ENCODE measurements at regions not wholly inside any gene's neighbourhood (a gene's known extent, or its start where the extent isn't known, plus 50 kb on each side); places are given as distances from the start of the nearest gene placed in this dataset.

- no peak for DNase-seq (ENCODE audit: low spot score)
These were observed 253.8 kb downstream of the TNS1 start for GRCh38 chr2:217749008-217749407.

DNA sequence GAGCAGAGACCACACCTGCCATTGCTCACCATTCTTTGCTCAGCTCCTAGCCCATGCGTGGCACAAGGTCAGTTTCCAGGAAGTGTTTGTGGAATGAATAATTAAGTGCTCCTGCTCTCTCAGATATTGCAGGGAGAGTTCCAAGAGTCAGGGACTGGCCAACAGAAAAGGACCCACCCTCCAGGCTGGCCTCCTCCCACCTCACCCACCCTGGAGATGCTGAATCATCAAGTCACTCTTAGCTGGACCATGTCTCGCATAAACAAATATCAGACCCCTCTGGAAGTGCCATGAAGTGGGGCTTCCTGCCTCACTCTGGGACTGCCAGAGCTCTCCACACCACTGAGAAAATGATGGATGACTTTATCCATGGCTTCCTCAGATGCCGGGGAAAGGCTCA is 256.0 kb downstream of the TNS1 start:
- DNase-seq (ENCODE audit: low spot score) = no peak

GRCh38 chr2:217743966-217744761 is 258.6 kb downstream of the TNS1 start:
- DNase-seq (ENCODE audit: low spot score) = no peak

GRCh38 chr2:217743407-217743806 is 259.4 kb downstream of the TNS1 start:
- no peak for DNase-seq (ENCODE audit: low spot score)

DNA sequence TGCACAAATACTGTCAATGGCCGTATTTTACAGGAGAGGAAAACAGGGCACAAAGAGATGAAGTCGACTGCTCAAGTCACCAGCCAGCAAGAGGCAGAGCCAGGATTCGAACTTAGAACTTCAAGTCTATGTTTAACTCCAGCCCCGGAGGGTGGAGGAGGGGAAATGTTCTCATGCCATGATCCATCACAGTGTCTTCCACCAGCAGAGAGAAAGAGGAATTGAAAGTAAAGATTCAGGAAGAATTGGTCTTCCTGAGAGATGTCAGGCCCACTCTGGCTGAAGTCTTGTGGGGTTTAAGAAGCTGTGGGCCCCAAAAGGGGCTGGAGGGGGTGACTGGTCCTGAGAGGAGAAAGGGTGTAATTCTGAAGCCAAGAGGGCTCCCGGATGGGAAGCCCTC is 260.0 kb downstream of the TNS1 start:
- no peak for DNase-seq (ENCODE audit: low spot score)

DNA sequence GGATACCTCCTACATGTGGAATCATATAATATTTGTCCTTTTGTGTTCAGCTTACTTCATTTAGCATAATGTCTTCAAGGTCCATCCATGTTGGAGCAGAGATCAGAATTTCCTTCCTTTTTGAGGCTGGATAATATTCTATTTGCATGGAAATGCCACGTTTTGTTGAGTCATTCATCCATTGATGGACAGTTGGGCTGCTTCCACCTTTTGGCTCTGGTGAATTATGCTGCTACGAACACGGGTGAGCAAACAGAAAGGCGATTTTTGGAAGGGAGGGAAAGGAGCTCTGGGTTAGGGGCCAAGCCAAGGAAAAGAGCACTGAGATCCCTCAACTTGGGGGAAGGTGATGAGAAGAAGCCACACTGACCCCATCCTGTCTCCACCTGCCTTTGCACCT is 260.5 kb downstream of the TNS1 start:
- no peak for DNase-seq (ENCODE audit: low spot score)

DNA sequence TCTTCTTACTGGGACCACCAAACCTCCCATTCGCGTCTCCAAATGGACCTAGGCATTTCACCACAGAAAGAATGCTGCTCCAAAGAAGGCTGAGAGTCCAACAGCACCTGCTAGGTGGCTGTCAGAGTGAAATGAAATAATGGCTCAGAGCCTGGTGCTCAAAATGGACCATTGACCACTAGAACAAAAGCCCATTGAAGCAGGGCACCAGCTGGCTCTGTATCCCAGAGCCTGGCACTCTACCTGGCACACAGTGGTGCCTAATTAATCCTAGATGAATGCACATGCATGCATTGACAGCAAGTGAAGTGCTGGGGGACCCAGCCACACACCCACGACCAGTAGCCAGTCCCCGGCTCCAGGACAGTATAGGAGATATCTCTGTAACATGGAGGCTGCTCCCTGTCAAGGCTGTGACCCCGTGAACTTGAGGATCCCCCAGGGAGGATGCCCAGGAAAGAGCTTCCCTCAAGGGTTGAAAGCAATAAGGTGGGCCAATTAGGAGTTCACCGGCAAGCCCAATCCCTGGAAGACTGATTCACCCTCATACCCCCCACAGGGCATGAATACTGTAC is 261.3 kb downstream of the TNS1 start:
- no peak for DNase-seq (ENCODE audit: low spot score)

DNA sequence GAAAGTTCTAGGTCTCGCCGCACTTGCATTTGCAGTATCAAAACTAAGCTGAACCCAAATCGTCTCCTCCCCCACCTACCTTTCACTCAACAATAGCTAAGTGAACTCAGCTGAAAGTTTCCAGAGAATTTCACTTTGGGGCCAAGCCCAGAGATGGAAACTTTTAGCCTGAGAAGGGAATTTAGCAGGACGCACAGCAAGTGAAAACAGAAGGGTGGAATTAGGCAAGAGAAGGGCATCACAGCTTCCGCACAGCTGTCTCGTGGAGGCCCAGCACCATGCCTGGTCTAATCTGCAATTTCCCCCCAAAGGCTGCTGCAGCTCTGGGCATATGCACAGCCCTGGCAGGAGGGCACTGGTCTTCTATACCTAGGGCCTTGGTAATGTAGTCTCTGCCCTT is 262.0 kb downstream of the TNS1 start:
- DNase-seq (ENCODE audit: low spot score) = no peak

DNA sequence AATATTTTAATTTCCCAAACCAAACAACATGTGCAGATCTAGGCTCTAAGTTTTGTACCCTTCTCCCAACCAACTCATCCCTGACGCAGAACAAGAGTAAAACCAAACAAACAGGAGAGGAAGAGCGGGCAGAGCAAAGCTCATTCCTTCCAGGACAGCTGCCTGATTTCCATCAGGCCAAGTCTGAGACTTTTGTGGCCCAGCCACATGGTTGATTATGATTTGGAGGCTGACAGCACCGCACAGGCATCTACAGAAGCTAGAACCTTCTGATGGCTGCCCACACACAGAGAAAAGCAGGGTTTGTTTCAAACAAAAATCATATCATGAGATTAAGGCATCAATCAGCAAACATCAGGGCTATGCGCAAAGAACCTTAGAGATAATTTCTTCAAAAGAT is 262.6 kb downstream of the TNS1 start:
- no peak for DNase-seq (ENCODE audit: low spot score)

DNA sequence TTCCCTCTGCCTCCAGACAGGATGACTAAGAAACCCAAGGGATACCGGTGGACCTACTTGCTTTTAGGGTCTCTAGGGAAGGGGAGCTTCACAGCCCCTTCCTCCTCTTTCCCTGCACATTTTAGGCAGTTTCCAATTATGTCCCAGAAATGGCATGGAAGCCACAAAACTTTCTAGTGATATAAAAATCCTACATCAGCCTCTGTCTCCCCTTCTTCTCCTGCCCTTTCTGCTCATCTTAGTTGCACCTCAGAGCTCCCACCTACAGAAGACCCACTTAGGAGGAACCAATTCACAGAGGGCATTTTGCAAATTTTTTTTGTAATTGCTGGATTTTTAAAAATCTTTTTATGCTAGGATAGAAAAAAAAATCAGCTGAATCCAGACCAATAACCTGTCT is 263.1 kb downstream of the TNS1 start:
- no peak for DNase-seq (ENCODE audit: low spot score)

DNA sequence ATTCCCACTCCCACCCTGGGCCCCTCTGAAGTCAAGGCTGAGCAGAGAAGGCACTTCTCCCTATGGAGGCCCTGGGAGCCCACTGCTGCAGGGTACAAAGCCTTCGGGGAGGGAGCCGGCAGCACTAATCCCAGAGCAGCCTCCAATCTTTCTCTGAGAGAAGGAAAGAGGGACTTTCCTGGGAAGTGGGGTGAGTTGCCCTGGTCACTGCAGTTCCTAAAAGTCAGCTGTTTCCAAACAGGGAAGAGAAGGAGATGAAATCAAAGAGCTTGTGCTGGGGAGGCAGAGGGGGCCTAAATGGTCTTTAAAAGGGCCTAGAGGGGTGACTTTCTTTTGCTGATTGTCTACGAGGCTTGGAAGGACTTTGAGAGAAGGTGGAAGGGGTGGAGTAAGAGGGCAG is 264.7 kb downstream of the TNS1 start:
- DNase-seq (ENCODE audit: low spot score) = no peak

DNA sequence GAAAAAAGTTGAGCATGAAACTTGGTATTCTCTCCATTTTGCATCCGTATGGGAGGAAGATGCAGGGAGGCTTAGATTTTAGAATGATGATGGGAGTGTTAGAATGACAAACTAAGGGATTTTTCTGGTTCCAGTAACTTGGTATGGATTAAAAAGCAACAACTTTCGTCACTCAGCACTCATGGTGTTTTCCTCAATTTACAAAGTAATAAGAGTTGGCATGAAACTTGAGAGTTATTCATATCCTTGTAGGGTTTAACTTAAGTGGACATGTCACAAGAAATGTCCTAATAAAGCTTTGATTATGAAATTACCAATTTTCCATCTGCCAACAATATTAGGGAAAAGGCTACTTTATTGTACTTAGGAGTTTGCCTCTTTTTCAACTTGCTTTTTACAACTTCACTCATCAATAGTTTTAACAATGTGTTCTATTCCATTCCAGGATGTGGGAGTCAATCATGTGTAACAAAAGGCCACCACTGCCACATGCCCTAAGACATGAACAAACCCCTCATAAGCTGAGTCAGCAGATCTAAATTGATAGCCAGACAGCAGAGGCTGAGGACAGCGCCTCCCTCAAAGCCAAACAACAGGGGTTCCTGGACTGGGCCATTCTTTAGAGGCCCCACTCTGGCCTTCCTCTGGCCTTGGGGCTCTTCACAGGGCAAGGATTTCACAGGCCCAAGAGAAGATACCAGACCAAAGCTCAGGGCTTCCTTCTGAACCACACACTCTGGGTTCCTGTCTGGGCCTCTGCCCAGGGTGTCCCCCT is 265.8 kb downstream of the TNS1 start:
- DNase-seq (ENCODE audit: low spot score) = no peak

- no peak for DNase-seq (ENCODE audit: low spot score)
These were observed 266.9 kb downstream of the TNS1 start for GRCh38 chr2:217735899-217736298.

GRCh38 chr2:217735034-217735433 is 267.8 kb downstream of the TNS1 start:
- DNase-seq (ENCODE audit: low spot score) = no peak

- DNase-seq (ENCODE audit: low spot score) = no peak
These were observed 269.3 kb downstream of the TNS1 start for GRCh38 chr2:217733461-217733860.

DNA sequence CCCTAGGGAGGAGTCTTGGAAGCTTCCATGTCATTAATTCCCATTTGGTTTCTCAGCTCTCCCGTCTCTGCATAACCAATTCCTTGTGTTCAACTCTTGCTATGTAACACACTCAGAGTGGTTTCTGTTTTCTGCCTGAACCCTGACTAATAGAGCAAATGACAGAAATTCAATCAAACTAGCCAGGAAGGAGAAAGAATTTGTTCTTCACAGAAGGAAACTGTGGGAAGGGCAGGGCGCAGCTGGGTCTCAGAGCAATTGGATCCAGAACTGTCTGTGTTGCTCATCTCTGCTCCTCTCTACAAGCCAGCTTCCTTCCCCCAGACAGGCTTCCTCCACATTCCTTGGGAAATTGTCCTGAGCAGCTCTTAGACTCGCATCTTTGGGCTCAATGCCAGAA is 269.8 kb downstream of the TNS1 start:
- DNase-seq (ENCODE audit: low spot score) = no peak

DNA sequence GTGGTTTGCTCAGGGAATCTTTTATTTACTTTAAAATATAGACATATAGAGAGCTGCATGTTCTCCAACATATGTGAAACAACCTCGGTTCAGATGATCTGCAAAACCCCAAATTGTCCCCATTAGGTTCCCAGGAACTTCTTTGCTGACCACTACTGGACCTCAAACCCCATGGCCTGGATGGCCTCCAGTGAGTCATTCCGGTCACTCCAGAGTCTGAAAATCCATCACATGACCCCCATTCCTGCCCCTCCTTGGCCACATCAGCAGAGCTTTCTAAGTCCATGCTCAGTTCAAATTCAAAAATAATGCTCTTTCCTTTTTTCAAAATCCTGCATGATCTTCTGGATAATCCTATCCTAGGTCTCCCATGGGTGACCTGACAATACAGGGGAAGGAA is 271.0 kb downstream of the TNS1 start:
- DNase-seq (ENCODE audit: low spot score) = no peak

GRCh38 chr2:217729421-217730053 is 273.3 kb downstream of the TNS1 start:
- no peak for DNase-seq (ENCODE audit: low spot score)

GRCh38 chr2:217727801-217728200 is 275.0 kb downstream of the TNS1 start:
- DNase-seq (ENCODE audit: low spot score) = no peak

DNA sequence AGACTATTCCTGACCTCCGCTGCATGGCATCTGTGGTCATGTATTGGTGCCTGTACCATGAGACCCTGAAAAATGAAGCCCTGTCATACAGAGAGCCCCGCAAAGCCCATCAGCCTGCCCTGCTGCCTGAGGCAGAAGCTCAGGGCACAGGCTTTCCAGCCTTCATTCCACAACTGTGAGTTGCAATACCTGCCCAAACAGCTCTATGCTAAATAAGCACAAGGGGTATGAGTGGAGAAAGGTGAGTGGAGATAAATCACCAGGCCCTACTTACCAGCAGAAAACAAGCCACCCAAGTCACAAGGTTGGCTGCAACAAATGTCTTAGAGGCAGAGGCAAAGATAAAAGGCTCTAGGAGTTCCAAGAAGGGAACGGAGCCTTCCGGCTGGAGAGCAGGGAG is 277.4 kb downstream of the TNS1 start:
- DNase-seq (ENCODE audit: low spot score) = no peak

- no peak for DNase-seq (ENCODE audit: low spot score)
These were observed 278.3 kb downstream of the TNS1 start for GRCh38 chr2:217724471-217724870.

DNA sequence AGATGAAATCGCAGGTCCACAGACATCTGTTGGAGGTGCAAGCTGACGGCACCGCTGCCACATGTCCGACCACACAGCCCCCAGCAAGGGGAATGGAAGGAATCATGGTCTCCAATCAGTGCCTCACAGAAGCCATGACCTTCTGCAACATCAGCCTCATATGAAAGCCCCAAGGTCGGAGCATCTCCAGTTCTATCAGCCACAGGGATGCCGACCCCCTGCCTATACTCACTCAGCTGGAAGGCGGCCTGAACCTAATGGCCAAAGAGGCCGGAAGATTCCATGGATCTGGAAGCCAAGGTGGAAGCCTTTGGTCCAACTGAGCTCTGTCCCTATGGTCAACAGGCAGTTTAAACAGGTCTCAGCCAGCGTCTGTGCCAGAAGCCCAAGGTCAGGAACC is 278.8 kb downstream of the TNS1 start:
- no peak for DNase-seq (ENCODE audit: low spot score)
